ENCODE measurements at regions not wholly inside any gene's neighbourhood (a gene's known extent, or its start where the extent isn't known, plus 50 kb on each side); places are given as distances from the start of the nearest gene placed in this dataset.

DNA sequence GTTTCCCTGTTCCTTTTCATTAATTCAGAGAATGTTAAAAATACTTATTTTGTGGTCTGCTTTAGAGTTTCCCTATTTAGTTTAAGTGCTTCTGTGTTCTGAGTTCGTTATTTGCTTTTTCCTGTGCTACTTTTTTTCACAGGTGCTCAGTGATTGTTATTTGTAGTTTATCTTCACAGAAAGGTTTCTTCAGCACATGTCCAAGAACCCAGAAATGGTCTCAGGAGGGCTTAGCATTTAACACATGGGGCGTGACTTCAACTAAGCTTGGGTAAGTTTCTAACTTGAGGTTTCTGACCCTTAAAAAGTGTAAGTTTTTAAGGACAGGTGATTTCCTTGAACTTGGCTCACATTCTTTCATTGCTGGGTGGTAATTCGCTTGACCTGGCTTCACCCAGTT lies 157.3 kb downstream of the AASDHPPT start:
- TF ChIP-seq, protein P1, sequence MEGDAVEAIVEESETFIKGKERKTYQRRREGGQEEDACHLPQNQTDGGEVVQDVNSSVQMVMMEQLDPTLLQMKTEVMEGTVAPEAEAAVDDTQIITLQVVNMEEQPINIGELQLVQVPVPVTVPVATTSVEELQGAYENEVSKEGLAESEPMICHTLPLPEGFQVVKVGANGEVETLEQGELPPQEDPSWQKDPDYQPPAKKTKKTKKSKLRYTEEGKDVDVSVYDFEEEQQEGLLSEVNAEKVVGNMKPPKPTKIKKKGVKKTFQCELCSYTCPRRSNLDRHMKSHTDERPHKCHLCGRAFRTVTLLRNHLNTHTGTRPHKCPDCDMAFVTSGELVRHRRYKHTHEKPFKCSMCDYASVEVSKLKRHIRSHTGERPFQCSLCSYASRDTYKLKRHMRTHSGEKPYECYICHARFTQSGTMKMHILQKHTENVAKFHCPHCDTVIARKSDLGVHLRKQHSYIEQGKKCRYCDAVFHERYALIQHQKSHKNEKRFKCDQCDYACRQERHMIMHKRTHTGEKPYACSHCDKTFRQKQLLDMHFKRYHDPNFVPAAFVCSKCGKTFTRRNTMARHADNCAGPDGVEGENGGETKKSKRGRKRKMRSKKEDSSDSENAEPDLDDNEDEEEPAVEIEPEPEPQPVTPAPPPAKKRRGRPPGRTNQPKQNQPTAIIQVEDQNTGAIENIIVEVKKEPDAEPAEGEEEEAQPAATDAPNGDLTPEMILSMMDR (IDR thresholded peaks at IDR 0.05), result no peak
- TF ChIP-seq POLR2A (IDR thresholded peaks at IDR 0.05), result no peak
